ENCODE measurements at regions not wholly inside any gene's neighbourhood (a gene's known extent, or its start where the extent isn't known, plus 50 kb on each side); places are given as distances from the start of the nearest gene placed in this dataset.
A peak's percentile ranks its signal among the peaks of the same experiment; 100 is the strongest.
"Not testable (repeated sequence)": the region's sequence is repeated elsewhere in the genome, so short reads cannot be mapped to it uniquely, and the experiment has no call there.

DNA sequence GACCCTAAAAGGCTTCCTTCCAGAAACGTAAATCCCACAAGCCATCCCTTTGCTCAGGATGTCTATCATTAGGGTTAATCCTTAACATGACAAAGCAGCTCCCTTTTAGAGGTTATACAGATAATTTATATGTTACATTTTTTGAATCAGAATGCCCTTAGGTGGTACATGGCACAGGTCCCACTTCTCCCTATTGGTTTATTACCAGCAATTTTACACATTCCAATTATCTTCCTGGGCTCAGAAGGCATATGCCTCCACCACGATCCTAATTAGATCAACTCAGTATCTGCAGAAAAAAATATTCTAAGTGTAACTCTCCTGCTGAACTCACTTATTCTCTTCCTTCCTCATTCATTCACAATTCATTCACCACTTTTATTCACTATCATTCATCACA, 507.0 kb upstream of the MAP2 start:
- peaks cover under 1 to 10% (median 7%) of the 10 kb centered on the region in 7 donors for H3K9me3 Mint-ChIP-seq
- no peak for ATAC-seq (ENCODE audit: low read depth in 2 of 2)
- DNase-seq = no peak
- H3K4me1 Mint-ChIP-seq = no peaks in the 10 kb centered on the region
- no peaks in the 10 kb centered on the region for H3K27me3 Mint-ChIP-seq
- no peaks in the 10 kb centered on the region for H3K36me3 Mint-ChIP-seq
- H3K4me3 Mint-ChIP-seq = no peak overlapping the region
- no peak overlapping the region for H3K27ac Mint-ChIP-seq

DNA sequence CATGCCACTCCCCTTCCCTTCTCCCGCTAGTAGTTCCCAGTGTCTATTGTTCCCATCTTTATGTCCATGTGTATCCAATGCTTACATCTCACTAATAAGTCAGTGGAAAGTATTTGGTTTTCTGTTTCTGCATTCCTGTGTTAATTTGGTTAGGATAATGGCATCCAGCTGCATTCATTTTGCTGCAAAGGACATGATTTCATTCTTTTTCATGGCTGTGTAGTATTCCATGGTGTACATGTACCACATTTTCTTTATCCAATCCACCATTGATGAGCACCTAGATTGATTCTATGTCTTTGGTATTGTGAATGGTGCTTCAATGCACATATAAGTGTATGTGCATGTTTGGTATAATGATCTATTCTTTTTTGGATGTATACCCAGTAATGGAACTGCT, 502.5 kb upstream of the MAP2 start:
- DNase-seq; H3K4me3 Mint-ChIP-seq; H3K4me1 Mint-ChIP-seq; ATAC-seq (ENCODE audit: low read depth in 2 of 2); H3K27ac Mint-ChIP-seq; H3K36me3 Mint-ChIP-seq; H3K27me3 Mint-ChIP-seq: not testable (repeated sequence)
- peaks cover 2 to 34% (median 11%) of the 10 kb centered on the region in 7 donors for H3K9me3 Mint-ChIP-seq

DNA sequence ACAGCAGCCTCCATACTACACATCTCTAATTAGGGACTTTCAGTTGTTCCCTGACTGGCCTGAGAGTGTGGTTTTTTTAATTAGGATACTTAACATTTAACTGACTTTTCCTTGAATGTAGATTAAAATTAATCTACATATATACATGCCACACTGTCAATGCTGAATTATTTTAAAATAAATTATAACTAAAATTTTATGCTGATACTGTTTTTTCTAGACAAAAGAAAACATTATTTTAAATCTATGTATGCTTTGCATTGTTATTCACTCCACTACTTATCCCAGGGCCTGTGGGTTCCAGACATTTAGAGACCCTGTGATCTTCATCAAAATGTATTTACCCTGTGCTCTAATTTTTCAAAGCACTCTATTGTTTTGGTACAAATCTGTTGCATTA, 496.0 kb upstream of the MAP2 start:
- H3K27me3 Mint-ChIP-seq = no peaks in the 10 kb centered on the region
- H3K4me1 Mint-ChIP-seq = no peaks in the 10 kb centered on the region
- ATAC-seq (ENCODE audit: low read depth in 2 of 2) = no peak
- no peak overlapping the region for H3K27ac Mint-ChIP-seq
- DNase-seq = no peak
- H3K4me3 Mint-ChIP-seq = no peak overlapping the region
- H3K9me3 Mint-ChIP-seq = peaks cover 0 to 17% (median 5%) of the 10 kb centered on the region in 7 donors
- H3K36me3 Mint-ChIP-seq = no peaks in the 10 kb centered on the region

DNA sequence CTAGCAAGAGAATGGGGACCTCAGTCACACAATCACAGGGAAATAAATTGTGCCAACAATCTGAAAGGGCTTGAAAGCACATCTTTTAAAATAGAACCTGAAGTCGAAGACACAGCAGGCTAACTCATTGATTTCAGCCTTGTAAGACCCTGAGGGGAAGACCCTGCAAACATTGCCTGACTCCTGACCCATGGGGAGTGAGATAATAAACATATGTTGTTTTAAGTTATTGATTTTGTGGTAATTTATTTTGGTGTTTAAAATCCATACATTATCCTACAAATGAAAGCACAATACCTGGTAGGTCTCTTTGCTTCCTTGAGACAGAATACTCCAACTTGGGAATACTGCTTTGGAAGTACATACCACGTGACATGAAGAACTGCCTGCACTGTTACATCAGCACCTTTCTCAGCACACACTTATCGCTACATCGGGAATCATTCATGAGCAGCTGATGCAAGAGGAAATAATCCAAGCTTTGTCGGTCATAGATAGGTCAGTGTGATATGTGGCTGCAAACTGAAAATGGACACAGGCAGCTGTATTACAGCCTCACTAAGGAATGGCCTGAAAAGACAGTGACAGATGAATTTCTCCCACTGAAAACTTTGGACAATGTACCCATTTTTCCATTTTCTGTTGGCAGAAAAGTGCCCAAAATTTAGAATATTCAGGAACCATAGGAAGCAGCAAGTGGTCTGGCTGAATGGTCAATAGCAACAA, 494.5 kb upstream of the MAP2 start:
- Mint-ChIP-seq H3K27me3 (no peaks in the 10 kb centered on the region), H3K36me3 (no peaks in the 10 kb centered on the region), H3K9me3 (peaks cover 0 to 6% (median 2%) of the 10 kb centered on the region in 7 donors), H3K27ac (no peak overlapping the region), H3K4me3 (no peak overlapping the region), H3K4me1 (no peaks in the 10 kb centered on the region)
- DNase-seq (no peak), ATAC-seq (ENCODE audit: low read depth in 2 of 2) (no peak)

DNA sequence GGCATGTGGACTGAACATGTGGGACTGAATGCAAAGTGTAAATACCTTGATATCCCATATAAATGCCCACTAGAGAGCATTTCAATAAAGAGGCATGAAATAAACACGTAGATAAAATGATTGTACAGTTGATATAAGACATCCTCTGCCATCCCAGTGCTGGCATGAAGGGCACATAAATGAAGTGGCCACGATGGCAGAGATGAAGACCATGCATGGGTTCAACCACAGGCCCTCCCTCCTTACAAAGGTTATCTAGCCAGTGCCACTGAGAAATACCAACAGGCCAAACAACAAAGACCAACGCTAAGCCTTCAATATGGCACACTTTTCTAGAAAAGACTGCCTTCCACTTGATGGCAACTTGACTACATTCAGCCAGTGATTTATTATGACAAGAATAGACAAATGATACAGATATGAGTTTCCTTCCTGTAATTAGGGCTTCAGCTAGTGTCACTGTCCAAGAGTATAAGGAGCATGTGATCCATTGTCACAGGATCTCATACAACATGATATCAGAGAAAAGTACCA, 493.9 kb upstream of the MAP2 start:
- H3K4me3 Mint-ChIP-seq = no peak overlapping the region
- no peaks in the 10 kb centered on the region for H3K4me1 Mint-ChIP-seq
- peaks cover 0 to 3% (median 0%) of the 10 kb centered on the region in 7 donors for H3K9me3 Mint-ChIP-seq
- ATAC-seq (ENCODE audit: low read depth in 2 of 2) (no peak), DNase-seq (no peak)
- H3K36me3 Mint-ChIP-seq = no peaks in the 10 kb centered on the region
- H3K27me3 Mint-ChIP-seq = no peaks in the 10 kb centered on the region
- H3K27ac Mint-ChIP-seq = no peak overlapping the region

DNA sequence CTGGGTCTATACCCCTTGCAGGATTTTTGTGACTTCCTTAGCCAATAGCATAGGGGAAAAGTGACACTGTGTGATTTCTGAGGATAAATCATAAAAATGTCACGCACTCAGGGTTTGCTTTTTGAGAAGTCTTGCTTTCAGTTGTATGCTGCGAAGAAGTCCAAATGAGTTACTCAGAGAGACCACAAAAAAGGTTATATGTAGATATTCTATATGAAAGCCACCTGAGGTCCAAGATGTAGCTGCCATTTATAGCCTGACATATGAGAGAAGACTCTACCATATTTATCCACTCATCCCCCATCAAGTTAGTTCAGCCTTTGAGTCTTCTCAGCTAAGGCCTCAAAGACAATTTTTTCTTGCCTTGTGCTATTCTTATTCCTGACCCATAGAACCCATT, 488.3 kb upstream of the MAP2 start:
- H3K4me1 Mint-ChIP-seq = no peaks in the 10 kb centered on the region
- no peak for DNase-seq
- peaks cover 0 to 1% (median 0%) of the 10 kb centered on the region in 7 donors for H3K9me3 Mint-ChIP-seq
- peak overlapping the region in 1 of 6 donors; percentile 17 for H3K27ac Mint-ChIP-seq
- no peaks in the 10 kb centered on the region for H3K27me3 Mint-ChIP-seq
- H3K4me3 Mint-ChIP-seq = no peak overlapping the region
- ATAC-seq (ENCODE audit: low read depth in 2 of 2) = no peak
- no peaks in the 10 kb centered on the region for H3K36me3 Mint-ChIP-seq

DNA sequence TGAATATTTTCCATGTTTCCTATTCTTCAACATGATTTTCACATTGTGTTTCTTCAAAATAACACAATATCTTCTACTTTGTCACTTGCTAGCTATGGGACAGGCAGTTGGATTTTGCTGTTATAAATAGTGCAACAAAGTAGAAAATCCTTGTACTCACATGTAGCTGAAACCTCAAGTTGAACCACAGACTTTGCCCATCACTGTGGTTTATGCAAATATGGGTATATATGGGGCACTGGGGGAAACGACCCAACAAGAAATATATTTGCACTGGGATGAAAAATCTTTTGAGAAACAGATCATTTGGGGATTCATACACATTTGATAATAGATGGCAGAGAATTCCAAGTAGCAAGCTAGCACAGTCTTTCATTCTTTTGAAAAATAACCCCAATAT, 486.3 kb upstream of the MAP2 start:
- no peaks in the 10 kb centered on the region for H3K36me3 Mint-ChIP-seq
- ATAC-seq (ENCODE audit: low read depth in 2 of 2) = no peak
- peaks cover 0 to 1% (median 0%) of the 10 kb centered on the region in 7 donors for H3K9me3 Mint-ChIP-seq
- H3K27ac Mint-ChIP-seq = no peak overlapping the region
- no peaks in the 10 kb centered on the region for H3K4me1 Mint-ChIP-seq
- no peak for DNase-seq
- no peaks in the 10 kb centered on the region for H3K27me3 Mint-ChIP-seq
- no peak overlapping the region for H3K4me3 Mint-ChIP-seq

DNA sequence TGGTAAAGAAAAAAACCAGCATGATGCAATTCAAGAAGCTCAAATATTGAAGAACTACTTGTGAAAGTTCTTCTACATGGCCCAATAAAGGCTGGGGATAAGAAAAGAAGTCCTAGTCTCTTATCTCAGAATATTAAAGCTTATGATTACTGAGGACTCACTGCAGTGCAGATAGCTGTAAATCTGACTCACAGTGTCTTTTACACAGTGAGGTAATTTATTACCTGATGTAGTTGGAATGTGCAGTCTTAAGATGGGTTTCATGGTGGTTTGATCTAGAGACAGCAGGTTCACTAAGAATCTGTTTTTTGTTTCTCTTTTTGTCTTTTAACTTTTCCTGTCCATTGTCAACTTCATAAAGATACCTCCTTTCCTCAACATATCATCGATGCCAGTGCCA, 484.0 kb upstream of the MAP2 start:
- H3K4me3 Mint-ChIP-seq = no peak overlapping the region
- H3K4me1 Mint-ChIP-seq = no peaks in the 10 kb centered on the region
- peaks cover 0 to 4% (median 0%) of the 10 kb centered on the region in 7 donors for H3K9me3 Mint-ChIP-seq
- no peak for ATAC-seq (ENCODE audit: low read depth in 2 of 2)
- no peak for DNase-seq
- H3K27ac Mint-ChIP-seq = no peak overlapping the region
- no peaks in the 10 kb centered on the region for H3K36me3 Mint-ChIP-seq
- no peaks in the 10 kb centered on the region for H3K27me3 Mint-ChIP-seq

DNA sequence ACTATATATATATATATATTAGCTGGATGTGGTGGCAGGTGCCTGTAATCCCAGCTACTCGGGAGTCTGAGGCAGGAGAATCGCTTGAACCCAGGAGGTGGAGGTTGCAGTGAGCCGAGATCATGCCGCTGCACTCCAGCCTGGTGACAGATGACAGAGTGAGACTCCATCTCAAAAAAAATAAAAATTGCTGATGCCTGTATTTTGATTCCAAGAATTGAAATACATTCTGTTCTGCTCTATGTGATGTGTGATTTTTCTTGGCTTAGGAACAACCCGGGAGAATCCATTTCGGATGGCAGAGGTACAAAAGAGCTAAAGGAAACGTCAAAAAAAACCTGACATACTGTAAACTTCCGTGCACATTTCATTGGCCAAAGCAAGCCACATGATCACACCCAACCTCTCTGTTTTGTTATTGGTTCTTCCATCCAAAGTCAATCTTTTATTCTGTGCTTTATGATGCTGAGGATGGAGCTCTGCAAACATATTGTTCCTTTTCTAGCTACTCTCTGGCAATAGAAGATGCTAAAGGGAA, 478.1 kb upstream of the MAP2 start:
- H3K36me3 Mint-ChIP-seq = no peaks in the 10 kb centered on the region
- DNase-seq (no peak), ATAC-seq (ENCODE audit: low read depth in 2 of 2) (no peak)
- no peak overlapping the region for H3K4me3 Mint-ChIP-seq
- H3K27me3 Mint-ChIP-seq = no peaks in the 10 kb centered on the region
- no peak overlapping the region for H3K27ac Mint-ChIP-seq
- H3K4me1 Mint-ChIP-seq = no peaks in the 10 kb centered on the region
- peaks cover 0 to 4% (median 0%) of the 10 kb centered on the region in 7 donors for H3K9me3 Mint-ChIP-seq

DNA sequence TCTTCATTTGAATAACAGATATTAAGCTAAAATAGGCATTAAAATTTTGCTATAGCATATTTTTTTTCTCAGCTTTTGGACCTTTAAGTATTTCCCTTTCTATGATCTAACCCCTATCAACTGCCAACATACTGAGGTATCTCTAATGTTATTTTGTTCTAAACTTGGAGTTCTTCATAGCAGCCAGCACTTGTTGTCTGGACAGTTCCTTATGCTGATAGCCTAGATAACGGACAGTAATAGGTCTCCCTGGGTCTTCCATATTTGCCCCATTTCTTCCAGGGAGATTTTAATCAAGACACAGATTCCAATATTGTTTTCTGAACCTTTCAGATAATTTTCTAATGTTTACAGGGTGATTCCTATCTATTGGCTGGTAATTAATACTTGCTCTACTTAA, 475.8 kb upstream of the MAP2 start:
- peaks cover 0 to 3% (median 0%) of the 10 kb centered on the region in 7 donors for H3K9me3 Mint-ChIP-seq
- H3K4me3 Mint-ChIP-seq = no peak overlapping the region
- no peaks in the 10 kb centered on the region for H3K27me3 Mint-ChIP-seq
- peak overlapping the region in 1 of 6 donors; percentile 46 for H3K27ac Mint-ChIP-seq
- H3K36me3 Mint-ChIP-seq = no peaks in the 10 kb centered on the region
- H3K4me1 Mint-ChIP-seq = no peaks in the 10 kb centered on the region
- ATAC-seq (ENCODE audit: low read depth in 2 of 2) (no peak), DNase-seq (no peak)

DNA sequence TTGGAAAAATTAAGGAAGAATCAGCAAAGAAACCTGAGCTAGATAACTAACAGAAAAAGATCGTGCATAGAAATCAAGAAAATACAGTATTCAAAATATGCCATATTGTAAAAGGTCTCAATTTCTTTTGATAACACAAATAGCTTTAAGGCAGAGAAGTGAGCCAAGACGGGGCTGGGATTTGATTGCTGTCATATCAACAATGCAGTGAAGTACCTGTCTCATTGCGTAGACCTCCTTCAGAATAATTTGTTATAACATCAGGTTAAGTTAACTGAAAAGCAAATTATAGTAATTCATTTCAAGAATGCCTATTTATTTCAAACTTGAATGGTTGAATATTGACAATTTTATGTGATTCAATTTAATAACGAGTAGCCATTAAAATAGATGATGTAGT, 453.8 kb upstream of the MAP2 start:
- H3K9me3 Mint-ChIP-seq = peaks cover 0 to 19% (median 6%) of the 10 kb centered on the region in 7 donors
- H3K4me3 Mint-ChIP-seq = no peak overlapping the region
- H3K27me3 Mint-ChIP-seq = no peaks in the 10 kb centered on the region
- H3K4me1 Mint-ChIP-seq = no peaks in the 10 kb centered on the region
- H3K27ac Mint-ChIP-seq = no peak overlapping the region
- no peak for ATAC-seq (ENCODE audit: low read depth in 2 of 2)
- H3K36me3 Mint-ChIP-seq = no peaks in the 10 kb centered on the region
- no peak for DNase-seq

DNA sequence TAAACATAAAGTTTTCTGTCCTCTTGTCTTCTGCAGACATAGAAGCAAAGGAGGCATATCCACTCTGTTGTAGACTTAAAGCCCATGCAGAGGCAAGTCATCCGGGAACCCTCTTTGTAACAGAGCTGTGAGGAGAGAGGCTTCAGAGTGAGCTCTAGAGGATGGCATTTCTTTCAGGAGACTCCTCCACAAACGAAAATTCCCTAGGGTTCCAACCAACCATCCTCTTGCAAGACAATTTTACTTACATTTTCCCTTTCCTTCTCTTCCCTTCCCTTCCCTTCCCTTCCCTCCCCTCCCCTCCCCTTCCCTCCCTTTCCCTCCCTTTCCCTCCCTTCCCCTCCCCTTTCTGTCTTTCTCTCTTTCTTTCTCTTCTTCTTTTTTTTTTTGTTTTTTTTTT, 446.3 kb upstream of the MAP2 start:
- Mint-ChIP-seq H3K27ac (no peak overlapping the region), H3K4me3 (no peak overlapping the region), H3K4me1 (no peaks in the 10 kb centered on the region), H3K9me3 (no peaks in the 10 kb centered on the region), H3K36me3 (no peaks in the 10 kb centered on the region), H3K27me3 (no peaks in the 10 kb centered on the region)
- DNase-seq = no peak
- ATAC-seq (ENCODE audit: low read depth in 2 of 2) = no peak

DNA sequence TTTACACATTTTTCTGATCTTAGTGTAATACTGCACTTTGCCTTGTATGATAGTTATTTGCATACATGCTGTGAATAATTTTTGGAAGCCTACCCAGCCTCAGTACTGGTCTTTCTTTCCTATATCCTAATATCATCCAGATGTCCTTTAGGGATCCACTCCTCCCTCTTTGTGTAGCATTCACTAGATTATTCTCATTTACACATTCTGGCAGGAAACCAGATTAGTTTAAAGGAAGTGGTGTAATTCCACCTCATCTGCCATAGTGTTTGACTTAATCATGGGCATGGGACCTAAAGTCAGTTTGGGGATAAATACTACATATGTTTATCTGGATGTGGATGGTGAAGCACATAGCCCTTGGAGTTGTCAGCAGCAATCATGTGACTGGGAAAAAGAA, 444.9 kb upstream of the MAP2 start:
- ATAC-seq (ENCODE audit: low read depth in 2 of 2) = no peak
- Mint-ChIP-seq H3K36me3 (no peaks in the 10 kb centered on the region), H3K27me3 (no peaks in the 10 kb centered on the region), H3K27ac (no peak overlapping the region), H3K4me3 (no peak overlapping the region), H3K9me3 (no peaks in the 10 kb centered on the region), H3K4me1 (no peaks in the 10 kb centered on the region)
- DNase-seq = no peak

DNA sequence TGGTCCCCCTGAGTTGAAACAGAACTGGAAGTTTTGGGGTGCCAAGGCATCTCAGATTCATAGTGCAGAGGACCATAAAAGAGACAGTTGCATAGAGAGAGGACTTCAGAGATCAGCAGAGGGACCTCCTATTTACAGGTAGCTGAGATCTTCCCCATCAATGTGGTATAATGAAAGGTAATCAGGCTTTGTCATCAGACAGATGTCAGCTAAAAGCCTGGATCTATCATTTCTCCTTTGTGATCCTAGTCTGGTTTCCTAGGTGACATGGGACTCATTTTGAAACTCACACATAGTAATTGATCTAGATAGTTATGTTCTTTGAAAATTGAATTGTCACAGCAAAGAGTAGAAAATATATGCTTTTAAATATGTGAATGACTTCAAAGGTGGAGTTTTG, 443.5 kb upstream of the MAP2 start:
- Mint-ChIP-seq H3K27ac (no peak overlapping the region), H3K4me1 (no peaks in the 10 kb centered on the region), H3K9me3 (peaks cover 0 to 4% (median 0%) of the 10 kb centered on the region in 7 donors), H3K36me3 (no peaks in the 10 kb centered on the region), H3K27me3 (no peaks in the 10 kb centered on the region), H3K4me3 (no peak overlapping the region)
- DNase-seq (no peak), ATAC-seq (ENCODE audit: low read depth in 2 of 2) (no peak)

Measured in naive B cell (primary cell).